GM20431 (cell line): ENCODE measurements at regions not wholly inside any gene's neighbourhood (a gene's known extent, or its start where the extent isn't known, plus 50 kb on each side); places are given as distances from the start of the nearest gene placed in this dataset.

Source experiments
- in situ Hi-C: fragments of 300-500 bp; cut with MseI, MboI; formaldehyde crosslinking; loops from one replicate; pipeline ENCODE4 v1.15.0; 2020; ENCODE audit warnings: low sequenced_read_pairs; ENCODE audit not compliant: unreplicated experiment

GRCh38 chr22:48669226-48669625, 1158.4 kb downstream of the BRD1 start:
- in situ Hi-C loops = no loop called here

GRCh38 chr22:48667289-48667688, 1160.4 kb downstream of the BRD1 start:
- in situ Hi-C loops = no loop called here

- in situ Hi-C loops = no loop called here
Observed at GRCh38 chr22:48666620-48667019, 1161.1 kb downstream of the BRD1 start.

GRCh38 chr22:48665311-48665995, 1162.2 kb downstream of the BRD1 start:
- in situ Hi-C loops = no loop called here

- in situ Hi-C loops = no loop called here
Observed at GRCh38 chr22:48664586-48664985, 1163.1 kb downstream of the BRD1 start.

- in situ Hi-C loops = no loop called here
Observed at GRCh38 chr22:48663297-48663696, 1164.4 kb downstream of the BRD1 start.

GRCh38 chr22:48662476-48663135, 1165.1 kb downstream of the BRD1 start:
- in situ Hi-C loops = no loop called here

GRCh38 chr22:48661984-48662383, 1165.7 kb downstream of the BRD1 start:
- in situ Hi-C loops = no loop called here

GRCh38 chr22:48660790-48661740, 1166.6 kb downstream of the BRD1 start:
- in situ Hi-C loops = no loop called here

- in situ Hi-C loops = no loop called here
Observed at GRCh38 chr22:48660104-48660789, 1167.4 kb downstream of the BRD1 start.

GRCh38 chr22:48659404-48659996, 1168.2 kb downstream of the BRD1 start:
- in situ Hi-C loops = no loop called here

- in situ Hi-C loops = no loop called here
Observed at GRCh38 chr22:48658871-48659270, 1168.8 kb downstream of the BRD1 start.

- in situ Hi-C loops = no loop called here
Observed at GRCh38 chr22:48658246-48658645, 1169.4 kb downstream of the BRD1 start.

GRCh38 chr22:48654492-48654891, 1173.2 kb downstream of the BRD1 start:
- in situ Hi-C loops = no loop called here

- in situ Hi-C loops = no loop called here
Observed at GRCh38 chr22:48653929-48654328, 1173.7 kb downstream of the BRD1 start.

GRCh38 chr22:48653306-48653705, 1174.4 kb downstream of the BRD1 start:
- in situ Hi-C loops = no loop called here

GRCh38 chr22:48652796-48653195, 1174.9 kb downstream of the BRD1 start:
- in situ Hi-C loops = no loop called here

GRCh38 chr22:48651981-48652538, 1175.6 kb downstream of the BRD1 start:
- in situ Hi-C loops = no loop called here

- in situ Hi-C loops = no loop called here
Observed at GRCh38 chr22:48651036-48651890, 1176.4 kb downstream of the BRD1 start.
